Activated naive CD4-positive, alpha-beta T cell treated with anti-CD3 and anti-CD28 coated beads, Interleukin-2, amount 10 ng/mL, durations not matched to agents 7 days and 5 days (primary cell): ENCODE measurements at regions not wholly inside any gene's neighbourhood (a gene's known extent, or its start where the extent isn't known, plus 50 kb on each side); places are given as distances from the start of the nearest gene placed in this dataset.
"Not testable (repeated sequence)": the region's sequence is repeated elsewhere in the genome, so short reads cannot be mapped to it uniquely, and the experiment has no call there.

Source experiments
- CTCF ChIA-PET: fragments of 350-600 bp; sonication (Branson Sonifier 250); formaldehyde crosslinking; loops from one replicate; lab custom pipeline; 2021; ENCODE audit warnings: antibody characterized with exemption; lab: Charles Lee
- DNase-seq: peaks from one replicate; pipeline ENCODE4 v3.0.0-alpha.2; 2020
- H3K27ac Mint-ChIP-seq: one replicate; pipeline ENCODE4 v1.8.0; 2021; ENCODE audit warnings: mild to moderate bottlenecking, moderate library complexity, mixed read lengths
- H3K27me3 Mint-ChIP-seq: one replicate; pipeline ENCODE4 v1.8.0; 2021; ENCODE audit warnings: mild to moderate bottlenecking, mixed read lengths
- H3K36me3 Mint-ChIP-seq: one replicate; pipeline ENCODE4 v1.8.0; 2021; ENCODE audit warnings: mixed read lengths
- H3K4me1 Mint-ChIP-seq: one replicate; pipeline ENCODE4 v1.8.0; 2021; ENCODE audit warnings: mixed read lengths
- H3K4me3 Mint-ChIP-seq: one replicate; pipeline ENCODE4 v1.8.0; 2021; ENCODE audit warnings: mild to moderate bottlenecking, moderate library complexity, mixed read lengths
- H3K9me3 Mint-ChIP-seq: one replicate; pipeline ENCODE4 v1.8.0; 2021; ENCODE audit warnings: mixed read lengths

DNA sequence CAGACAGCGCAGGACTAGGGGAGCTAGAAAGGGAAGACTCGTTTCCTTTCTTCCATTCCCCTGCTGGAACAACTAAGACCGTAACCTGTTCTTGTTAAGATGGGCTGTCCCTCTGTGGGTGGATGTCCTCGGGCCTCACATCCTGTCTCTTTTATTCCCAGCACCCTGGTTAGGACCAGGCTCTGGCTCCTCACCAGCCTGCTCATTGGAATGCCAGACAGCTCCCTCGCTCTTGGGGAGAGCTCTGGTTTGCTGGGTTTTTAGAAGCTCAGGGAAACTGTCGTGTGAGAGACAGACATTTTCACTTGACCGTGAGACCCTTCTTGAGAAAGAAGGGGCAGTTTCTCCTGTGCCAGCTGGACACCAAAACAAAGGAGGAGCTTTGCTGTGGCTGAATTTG is 58.1 kb upstream of the HABP2 start:
- H3K36me3 Mint-ChIP-seq = no peaks in the 10 kb centered on the region
- peaks cover 8% of the 10 kb centered on the region for H3K27me3 Mint-ChIP-seq
- H3K4me1 Mint-ChIP-seq = peaks cover 2% of the 10 kb centered on the region
- no peak overlapping the region for H3K4me3 Mint-ChIP-seq
- H3K27ac Mint-ChIP-seq = no peak overlapping the region
- no peaks in the 10 kb centered on the region for H3K9me3 Mint-ChIP-seq
- DNase-seq = no peak
- CTCF ChIA-PET = no interaction called here

DNA sequence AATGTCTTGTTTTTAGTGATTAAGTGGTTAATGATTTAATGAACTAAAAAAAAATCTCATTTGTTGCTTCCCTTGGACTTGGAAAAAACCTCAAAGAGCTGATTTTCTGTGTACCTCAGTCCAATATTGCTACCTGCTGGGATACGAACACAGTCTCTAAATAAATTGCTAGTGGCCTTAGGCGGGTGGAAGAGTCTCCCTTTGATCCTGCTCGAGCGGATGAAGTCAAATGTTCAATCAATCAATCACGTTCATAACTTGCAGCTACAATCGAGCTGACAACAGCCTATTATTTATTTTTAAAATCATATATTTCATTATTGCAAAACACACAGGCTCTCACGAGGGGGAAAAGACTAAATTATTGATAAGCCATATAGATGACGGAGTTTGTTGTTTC is 57.3 kb upstream of the HABP2 start:
- no peak overlapping the region for H3K27ac Mint-ChIP-seq
- H3K4me1 Mint-ChIP-seq = peaks cover 2% of the 10 kb centered on the region
- CTCF ChIA-PET = no interaction called here
- no peak for DNase-seq
- no peaks in the 10 kb centered on the region for H3K36me3 Mint-ChIP-seq
- H3K9me3 Mint-ChIP-seq = no peaks in the 10 kb centered on the region
- H3K27me3 Mint-ChIP-seq = peaks cover 8% of the 10 kb centered on the region
- H3K4me3 Mint-ChIP-seq = no peak overlapping the region

DNA sequence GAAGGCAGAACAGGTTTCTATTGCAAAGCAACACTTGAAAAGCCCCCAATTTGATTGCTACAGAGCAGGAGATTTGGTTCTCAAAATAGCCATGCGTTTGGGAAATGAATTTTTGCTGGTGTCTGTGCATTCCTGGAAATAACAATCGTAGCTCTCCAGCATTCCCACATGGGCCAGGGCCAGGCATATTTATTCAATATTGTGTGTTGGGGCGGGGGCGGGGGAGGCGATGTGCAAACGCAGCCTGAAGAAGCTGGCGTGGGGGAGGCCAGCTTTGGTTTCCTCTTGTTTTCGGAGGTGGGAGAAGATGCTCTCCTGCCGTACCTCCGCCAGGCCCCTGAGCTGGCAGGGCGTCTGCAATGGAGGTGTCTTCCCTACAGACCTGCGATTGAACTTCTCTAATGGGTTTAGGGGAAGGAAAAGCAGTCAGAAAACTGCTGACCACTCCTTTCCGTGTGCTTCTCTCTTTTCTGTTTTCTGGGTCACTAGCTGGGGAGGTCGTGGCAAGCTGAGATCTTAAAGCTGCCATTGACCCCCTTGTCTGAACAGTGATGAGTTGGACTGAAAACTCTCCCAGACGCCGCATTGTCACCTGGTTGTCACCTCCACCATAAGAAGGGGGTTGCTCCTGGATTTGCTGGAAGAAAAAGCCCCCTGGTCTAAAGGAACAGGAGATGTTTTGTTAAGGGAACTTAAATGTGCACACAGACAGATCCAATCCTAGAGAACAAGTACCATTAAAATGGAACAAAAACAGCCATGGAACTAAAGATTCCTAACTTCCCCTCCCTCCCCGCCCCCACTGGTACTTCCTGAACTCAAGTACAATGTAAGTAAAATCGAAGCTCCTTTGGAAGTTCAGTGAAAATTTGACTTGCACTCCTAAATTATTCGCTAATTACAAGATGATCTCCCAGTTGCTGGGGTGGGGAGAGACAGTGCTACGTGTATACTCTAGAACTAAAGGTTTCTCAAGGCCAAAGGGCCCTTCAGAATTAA is 56.4 kb upstream of the HABP2 start:
- Mint-ChIP-seq H3K27ac (no peak overlapping the region), H3K4me3 (no peak overlapping the region), H3K4me1 (peaks cover 2% of the 10 kb centered on the region), H3K27me3 (peaks cover 6% of the 10 kb centered on the region), H3K36me3 (no peaks in the 10 kb centered on the region), H3K9me3 (no peaks in the 10 kb centered on the region)
- CTCF ChIA-PET = no interaction called here
- no peak for DNase-seq

DNA sequence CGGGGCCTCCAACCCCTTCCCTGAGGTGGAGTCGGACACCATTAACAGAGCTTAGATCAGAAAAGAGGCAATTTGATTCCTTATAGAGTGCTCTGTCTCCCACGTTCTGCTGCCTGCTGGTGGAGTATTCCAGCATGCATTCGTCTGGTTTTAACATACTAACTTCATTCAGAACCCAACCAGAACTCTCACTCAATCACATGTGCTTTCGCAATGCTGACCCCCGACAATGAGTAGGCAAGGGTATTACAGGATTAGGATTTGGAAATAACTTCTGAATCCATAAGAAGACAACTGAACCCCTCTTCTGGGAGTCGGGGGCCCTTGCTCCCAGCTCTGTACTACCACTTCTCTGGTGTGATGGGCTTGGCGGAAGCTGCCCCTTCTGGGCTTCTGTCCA is 55.7 kb upstream of the HABP2 start:
- no peak for DNase-seq
- H3K4me1 Mint-ChIP-seq = peaks cover 2% of the 10 kb centered on the region
- no peak overlapping the region for H3K4me3 Mint-ChIP-seq
- CTCF ChIA-PET = no interaction called here
- no peak overlapping the region for H3K27ac Mint-ChIP-seq
- peaks cover 4% of the 10 kb centered on the region for H3K27me3 Mint-ChIP-seq
- no peaks in the 10 kb centered on the region for H3K36me3 Mint-ChIP-seq
- no peaks in the 10 kb centered on the region for H3K9me3 Mint-ChIP-seq

DNA sequence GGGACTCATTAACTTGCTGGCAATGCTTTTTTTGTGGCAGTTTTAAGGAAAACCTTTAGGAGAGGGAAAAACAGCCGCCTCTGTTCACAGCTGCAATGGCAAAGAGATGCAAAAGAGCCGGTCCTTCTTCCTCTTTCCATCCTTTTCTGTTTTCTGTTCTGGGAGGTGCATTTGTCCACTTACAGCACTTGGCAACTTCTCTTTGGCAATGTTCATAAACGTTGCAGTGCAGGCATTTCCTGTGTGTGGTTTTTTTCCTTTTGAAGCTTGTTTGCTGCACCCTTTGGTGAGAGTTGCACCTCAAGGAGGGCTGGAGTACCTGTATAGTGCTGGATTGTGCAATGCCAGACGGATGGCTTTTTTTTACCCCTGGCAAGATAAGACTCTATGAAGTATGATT is 53.9 kb upstream of the HABP2 start:
- H3K36me3 Mint-ChIP-seq = no peaks in the 10 kb centered on the region
- CTCF ChIA-PET = interaction anchor here (0.9 kb wide), 1 partner anchor 27 kb away, joined by 3 read pairs; no protein-coding TSS in a partner anchor
- no peak overlapping the region for H3K27ac Mint-ChIP-seq
- no peak for DNase-seq
- H3K9me3 Mint-ChIP-seq = no peaks in the 10 kb centered on the region
- H3K27me3 Mint-ChIP-seq = peaks cover 4% of the 10 kb centered on the region
- H3K4me1 Mint-ChIP-seq = peaks cover 2% of the 10 kb centered on the region
- H3K4me3 Mint-ChIP-seq = no peak overlapping the region

DNA sequence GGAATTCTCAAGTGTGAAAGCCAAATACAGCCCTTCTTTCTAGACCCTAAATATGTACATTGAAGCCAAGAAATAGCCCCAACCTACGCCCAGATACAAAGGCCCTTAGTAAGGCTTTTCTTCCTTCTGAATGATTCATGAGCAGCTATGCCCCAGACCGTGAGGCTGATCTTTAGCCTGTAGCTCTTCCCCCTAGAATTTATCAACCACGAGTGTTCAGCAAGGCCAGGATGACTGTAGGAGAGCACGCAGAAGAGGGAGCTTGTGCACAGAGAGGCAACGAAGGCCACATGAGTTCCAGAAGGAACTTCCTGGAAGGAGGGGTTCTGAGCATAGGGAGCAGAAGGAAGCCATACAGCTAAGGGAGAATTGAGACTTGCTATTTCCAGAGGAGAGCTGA is 53.0 kb upstream of the HABP2 start:
- Mint-ChIP-seq H3K36me3 (no peaks in the 10 kb centered on the region), H3K27ac (no peak overlapping the region), H3K4me3 (no peak overlapping the region), H3K4me1 (peaks cover 2% of the 10 kb centered on the region), H3K27me3 (peaks cover 3% of the 10 kb centered on the region), H3K9me3 (no peaks in the 10 kb centered on the region)
- DNase-seq = no peak
- CTCF ChIA-PET = no interaction called here

DNA sequence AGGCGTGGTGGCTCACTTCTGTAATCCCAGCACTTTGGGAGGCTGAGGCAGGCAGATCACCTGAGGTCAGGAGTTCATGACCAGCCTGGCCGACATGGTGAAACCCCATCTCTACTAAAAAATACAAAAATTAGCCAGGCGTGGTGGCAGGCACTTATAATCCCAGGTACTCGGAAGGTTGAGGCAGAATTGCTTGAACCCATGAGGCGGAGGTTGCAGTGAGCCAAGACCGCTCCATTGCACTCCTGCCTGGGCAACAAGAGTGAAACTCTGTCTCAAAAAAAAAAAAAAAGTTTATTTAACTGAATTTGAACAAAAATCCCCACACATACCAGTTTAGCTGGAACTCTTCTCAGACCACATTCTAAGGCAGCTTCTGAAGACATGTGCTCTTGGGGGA is 51.8 kb upstream of the HABP2 start:
- H3K27ac Mint-ChIP-seq, DNase-seq, H3K4me3 Mint-ChIP-seq, H3K27me3 Mint-ChIP-seq, H3K36me3 Mint-ChIP-seq, CTCF ChIA-PET, H3K4me1 Mint-ChIP-seq, H3K9me3 Mint-ChIP-seq: not testable (repeated sequence)
